CD4-positive, alpha-beta T cell treated with Interleukin-15 for 4 hours (primary cell): ENCODE measurements at regions not wholly inside any gene's neighbourhood (a gene's known extent, or its start where the extent isn't known, plus 50 kb on each side); places are given as distances from the start of the nearest gene placed in this dataset.
"Not testable (repeated sequence)": the region's sequence is repeated elsewhere in the genome, so short reads cannot be mapped to it uniquely, and the experiment has no call there.

Experiments
- DNase-seq: peaks from one replicate; pipeline ENCODE4 v3.0.0-alpha.2; 2020; ENCODE audit warnings: low spot score

GRCh38 chr9:101859620-101860019 lies 121.2 kb upstream of the GRIN3A start:
- DNase-seq = no peak

DNA sequence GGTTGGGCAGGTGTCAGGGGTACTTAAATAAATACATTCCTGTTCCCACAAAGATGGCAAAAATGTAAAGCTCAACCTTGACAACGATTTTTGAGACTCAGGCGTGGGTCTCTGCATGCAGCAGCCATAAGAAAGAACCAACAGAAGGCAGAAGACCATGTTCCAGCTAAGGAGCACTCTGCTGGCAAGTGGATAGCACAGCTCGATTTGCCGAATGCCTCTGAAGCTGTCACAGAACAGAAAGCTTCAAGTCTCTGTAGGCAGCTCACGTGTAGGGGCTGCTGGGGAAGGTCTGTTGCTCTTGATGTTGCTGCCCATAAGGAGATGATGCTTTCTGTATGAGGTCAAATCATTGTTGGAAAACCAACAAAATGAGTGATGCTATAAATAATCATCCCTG lies 119.6 kb upstream of the GRIN3A start:
- DNase-seq = no peak

GRCh38 chr9:101849102-101849707 lies 110.8 kb upstream of the GRIN3A start:
- DNase-seq = no peak

DNA sequence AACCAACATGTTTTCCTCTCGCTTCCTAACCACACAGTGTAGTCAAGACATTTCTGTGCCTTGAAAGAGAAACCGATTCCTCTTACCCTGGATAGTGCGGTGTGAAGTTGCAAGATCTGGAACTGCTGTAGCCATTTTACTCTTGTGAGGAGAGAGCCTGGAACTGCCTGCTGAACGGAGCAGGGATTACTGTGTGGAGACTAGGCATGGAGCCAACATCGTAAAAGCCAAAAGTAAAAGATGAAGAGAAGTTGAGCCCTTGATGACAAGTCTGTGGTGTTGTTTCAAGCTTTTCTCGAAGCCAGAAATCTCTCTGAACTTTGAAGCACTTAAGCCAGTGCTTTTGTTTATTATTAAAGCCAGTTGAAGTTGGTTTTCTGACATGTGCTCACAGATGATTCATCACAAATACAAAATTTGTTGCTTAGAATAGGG lies 110.1 kb upstream of the GRIN3A start:
- no peak for DNase-seq

DNA sequence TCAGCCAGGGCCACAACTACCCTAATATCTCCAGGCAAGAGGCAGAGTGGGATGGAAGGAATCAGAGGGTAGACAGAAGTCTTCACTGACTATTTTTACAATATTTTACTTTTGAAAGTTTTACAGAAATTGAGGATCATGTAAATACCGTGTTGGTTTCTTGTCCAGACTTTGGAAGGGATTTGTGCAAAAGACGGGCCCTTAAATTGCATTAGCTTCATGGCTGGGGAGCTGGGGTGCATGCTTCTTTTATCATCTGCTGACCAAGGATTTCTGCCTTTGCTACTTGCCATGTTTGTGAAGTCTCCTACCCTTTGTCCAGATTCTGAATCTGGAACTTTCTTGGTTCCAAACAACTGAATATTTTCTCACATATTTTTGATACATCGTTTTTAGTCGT lies 107.7 kb upstream of the GRIN3A start:
- no peak for DNase-seq

DNA sequence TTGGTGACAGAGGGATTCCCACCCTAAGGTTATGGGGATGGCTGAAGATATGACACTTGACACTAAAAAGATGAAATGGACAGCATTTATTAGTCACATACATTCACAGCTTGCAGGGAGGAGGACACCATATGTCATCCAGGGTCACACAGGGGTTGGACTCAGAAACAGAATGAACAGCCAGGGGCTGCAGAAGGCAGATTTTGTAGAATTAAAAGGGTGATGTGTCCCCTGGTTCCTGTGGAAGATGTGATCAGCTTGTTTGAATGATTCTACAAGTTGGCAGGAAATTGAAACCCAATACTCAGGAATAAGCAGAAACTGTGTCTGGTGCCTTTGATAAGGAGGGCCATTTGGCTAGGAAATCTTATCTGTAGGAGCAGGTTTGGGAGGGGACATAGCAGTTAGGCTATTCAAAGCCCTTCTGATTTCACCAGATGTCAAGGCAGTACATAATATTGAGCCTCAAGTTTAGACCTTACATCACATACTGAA lies 102.3 kb upstream of the GRIN3A start:
- DNase-seq = no peak

DNA sequence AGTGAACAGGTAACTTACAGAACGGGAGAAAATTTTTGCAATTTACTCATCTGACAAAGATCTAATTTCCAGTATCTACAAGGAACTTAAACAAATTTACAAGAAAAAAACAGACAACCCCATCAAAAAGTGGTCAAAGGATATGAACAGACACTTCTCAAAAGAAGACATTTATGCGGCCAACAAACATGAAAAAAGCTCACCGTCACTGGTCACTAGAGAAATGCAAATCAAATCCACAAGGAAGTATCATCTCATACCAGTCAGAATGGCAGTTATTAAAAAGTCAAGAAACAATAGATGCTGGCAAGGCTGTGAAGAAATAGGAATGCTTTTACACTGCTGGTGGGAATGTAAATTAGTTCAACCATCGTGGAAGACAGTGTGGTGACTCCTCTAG lies 100.5 kb upstream of the GRIN3A start:
- not testable (repeated sequence) for DNase-seq

GRCh38 chr9:101836021-101836420 lies 97.6 kb upstream of the GRIN3A start:
- no peak for DNase-seq

GRCh38 chr9:101832486-101832885 lies 94.0 kb upstream of the GRIN3A start:
- DNase-seq = no peak

DNA sequence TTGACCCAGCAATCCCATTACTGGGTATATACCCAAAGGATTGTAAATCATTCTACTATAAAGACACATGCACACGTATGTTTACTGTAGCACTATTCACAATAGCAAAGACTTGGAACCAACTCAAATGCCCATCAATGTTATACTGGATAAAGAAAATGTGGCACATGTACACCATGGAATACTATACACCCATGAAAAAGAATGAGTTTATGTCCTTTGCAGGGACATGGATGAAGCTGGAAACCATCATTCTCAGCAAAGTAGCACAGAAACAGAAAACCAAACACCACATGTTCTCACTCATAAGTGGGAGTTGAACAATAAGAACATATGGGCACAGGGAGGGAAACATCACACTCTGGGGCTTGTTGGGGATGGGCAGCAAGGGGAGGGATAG lies 83.0 kb upstream of the GRIN3A start:
- not testable (repeated sequence) for DNase-seq

DNA sequence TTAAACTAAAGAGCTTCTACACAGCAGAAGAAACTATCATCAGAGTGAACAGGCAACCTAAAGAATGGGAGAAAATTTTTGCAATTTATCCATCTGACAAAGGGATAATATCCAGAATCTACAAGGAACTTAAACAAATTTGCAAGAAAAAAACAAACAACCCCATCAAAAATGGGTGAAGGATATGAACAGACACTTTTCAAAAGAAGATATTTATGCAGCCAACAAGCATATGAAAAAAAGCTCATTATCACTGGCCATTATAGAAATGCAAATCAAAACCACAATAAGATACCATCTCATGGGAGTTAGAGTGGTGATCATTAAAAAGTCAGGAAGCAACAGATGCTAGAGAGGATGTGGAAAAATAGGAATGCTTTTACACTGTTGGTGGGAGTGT lies 82.5 kb upstream of the GRIN3A start:
- DNase-seq = not testable (repeated sequence)

GRCh38 chr9:101814064-101814463 lies 75.6 kb upstream of the GRIN3A start:
- no peak for DNase-seq

DNA sequence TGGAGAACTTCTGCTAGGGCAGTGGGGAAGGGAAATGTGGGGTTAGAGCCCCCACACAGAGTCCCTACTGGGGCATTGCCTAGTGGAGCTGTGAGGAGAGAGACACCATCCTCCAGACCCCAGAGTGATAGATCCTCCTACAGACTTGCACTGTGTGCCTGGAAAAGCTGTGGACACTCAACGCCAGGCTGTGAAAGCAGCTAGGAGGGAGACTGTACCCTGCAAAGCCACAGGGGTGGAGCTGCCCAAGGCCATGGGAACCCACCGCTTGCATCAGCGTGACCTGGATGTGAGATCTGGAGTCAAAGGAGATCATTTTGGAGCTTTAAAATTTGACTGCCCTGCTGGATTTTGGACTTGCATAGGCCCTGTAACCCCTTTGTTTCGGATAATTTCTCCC lies 69.4 kb upstream of the GRIN3A start:
- not testable (repeated sequence) for DNase-seq

GRCh38 chr9:101796044-101796443 lies 57.6 kb upstream of the GRIN3A start:
- DNase-seq = no peak

GRCh38 chr9:101795147-101795546 lies 56.7 kb upstream of the GRIN3A start:
- DNase-seq = no peak

DNA sequence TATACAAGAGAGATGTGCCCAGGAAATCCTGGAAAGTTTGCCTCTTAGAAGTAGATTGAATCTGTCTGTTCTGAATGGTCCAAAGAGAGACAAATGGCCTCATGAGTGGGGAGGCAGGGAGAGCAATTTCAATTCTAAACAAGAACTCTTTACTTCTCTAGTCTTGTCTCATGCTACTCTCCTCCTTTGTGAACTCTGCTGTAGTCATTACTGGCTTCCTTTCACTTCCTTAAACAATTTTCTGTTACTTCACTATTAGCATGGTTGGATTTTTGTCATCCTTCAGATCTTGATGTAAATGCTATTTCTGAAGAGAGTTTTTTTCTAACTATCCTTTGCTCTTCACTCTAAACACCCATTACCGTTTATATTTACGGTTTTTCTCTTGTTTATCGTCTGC lies 54.0 kb upstream of the GRIN3A start:
- no peak for DNase-seq

DNA sequence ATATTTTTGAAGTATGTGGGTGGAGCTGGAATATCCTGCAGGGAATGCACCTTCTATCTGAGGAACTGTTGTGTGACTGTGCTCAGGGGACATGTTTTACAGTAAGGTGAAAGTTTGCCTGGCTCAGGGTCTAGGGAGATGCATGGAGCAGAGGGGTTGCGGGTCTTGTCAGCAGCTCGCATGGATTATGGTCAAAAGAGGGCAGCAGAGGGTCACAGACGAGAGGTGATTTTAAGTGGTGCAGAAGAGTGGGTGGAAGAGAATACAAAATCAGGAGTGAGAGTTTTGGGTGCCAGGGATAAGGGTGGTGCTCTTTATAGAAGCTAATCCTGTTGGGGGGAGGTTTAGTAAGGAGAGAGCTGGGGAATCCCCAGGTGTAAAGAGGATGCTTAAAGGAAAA lies 53.5 kb upstream of the GRIN3A start:
- DNase-seq = no peak

GRCh38 chr9:101791533-101791932 lies 53.1 kb upstream of the GRIN3A start:
- no peak for DNase-seq
